ENCODE measurements at regions not wholly inside any gene's neighbourhood (a gene's known extent, or its start where the extent isn't known, plus 50 kb on each side); places are given as distances from the start of the nearest gene placed in this dataset.

GRCh38 chr10:78785066-78785465, 283.7 kb upstream of the ZMIZ1 start:
- H3K4me3 Mint-ChIP-seq (ENCODE audit: unreplicated experiment): no peak overlapping the region
- TF ChIP-seq CTCF (IDR thresholded peaks at IDR 0.05; ENCODE audit: partially characterized antibody, unreplicated experiment): no peak

GRCh38 chr10:78785991-78786390, 282.8 kb upstream of the ZMIZ1 start:
- Mint-ChIP-seq H3K27me3 (ENCODE audit: unreplicated experiment) (no peaks in the 10 kb centered on the region), H3K27ac (ENCODE audit: unreplicated experiment) (no peak overlapping the region), H3K36me3 (ENCODE audit: unreplicated experiment) (peaks cover 10% of the 10 kb centered on the region), H3K4me1 (ENCODE audit: low read depth, unreplicated experiment) (peaks cover 3% of the 10 kb centered on the region), H3K4me3 (ENCODE audit: unreplicated experiment) (no peak overlapping the region), H3K9me3 (ENCODE audit: unreplicated experiment) (no peaks in the 10 kb centered on the region)
- DNase-seq: no peak
- TF ChIP-seq CTCF (IDR thresholded peaks at IDR 0.05; ENCODE audit: partially characterized antibody, unreplicated experiment): no peak

More at GRCh38 chr10:78785066-78785465, 283.7 kb upstream of the ZMIZ1 start:
- no peaks in the 10 kb centered on the region for H3K9me3 Mint-ChIP-seq (ENCODE audit: unreplicated experiment)
- DNase-seq: no peak
- no peaks in the 10 kb centered on the region for H3K27me3 Mint-ChIP-seq (ENCODE audit: unreplicated experiment)
- peaks cover 3% of the 10 kb centered on the region for H3K4me1 Mint-ChIP-seq (ENCODE audit: low read depth, unreplicated experiment)
- no peak overlapping the region for H3K27ac Mint-ChIP-seq (ENCODE audit: unreplicated experiment)
- peaks cover 10% of the 10 kb centered on the region for H3K36me3 Mint-ChIP-seq (ENCODE audit: unreplicated experiment)

DNA sequence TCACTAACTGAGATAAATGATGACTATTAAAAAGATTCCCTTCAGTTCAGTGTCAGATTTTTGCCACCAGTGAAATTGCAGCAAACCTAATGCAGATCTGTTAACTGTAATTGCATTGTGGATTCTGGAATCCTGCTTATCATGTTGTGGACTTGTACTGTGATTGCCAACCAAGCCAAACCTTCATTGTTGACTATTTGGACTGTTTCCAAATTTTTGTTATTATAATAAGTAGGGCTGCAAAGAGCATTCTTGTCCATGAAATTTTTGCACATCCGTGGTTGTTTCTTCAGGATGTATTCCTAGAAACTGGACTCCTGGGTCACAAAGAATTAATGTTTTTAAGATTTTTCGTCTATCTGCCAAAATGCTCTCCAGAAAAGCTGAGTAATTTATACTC, 281.6 kb upstream of the ZMIZ1 start:
- peaks cover 1% of the 10 kb centered on the region for H3K4me1 Mint-ChIP-seq (ENCODE audit: low read depth, unreplicated experiment)
- no peaks in the 10 kb centered on the region for H3K9me3 Mint-ChIP-seq (ENCODE audit: unreplicated experiment)
- no peak overlapping the region for H3K4me3 Mint-ChIP-seq (ENCODE audit: unreplicated experiment)
- H3K36me3 Mint-ChIP-seq (ENCODE audit: unreplicated experiment): peaks cover 10% of the 10 kb centered on the region
- no peak overlapping the region for H3K27ac Mint-ChIP-seq (ENCODE audit: unreplicated experiment)
- no peaks in the 10 kb centered on the region for H3K27me3 Mint-ChIP-seq (ENCODE audit: unreplicated experiment)
- no peak for TF ChIP-seq CTCF (IDR thresholded peaks at IDR 0.05; ENCODE audit: partially characterized antibody, unreplicated experiment)
- DNase-seq: no peak

DNA sequence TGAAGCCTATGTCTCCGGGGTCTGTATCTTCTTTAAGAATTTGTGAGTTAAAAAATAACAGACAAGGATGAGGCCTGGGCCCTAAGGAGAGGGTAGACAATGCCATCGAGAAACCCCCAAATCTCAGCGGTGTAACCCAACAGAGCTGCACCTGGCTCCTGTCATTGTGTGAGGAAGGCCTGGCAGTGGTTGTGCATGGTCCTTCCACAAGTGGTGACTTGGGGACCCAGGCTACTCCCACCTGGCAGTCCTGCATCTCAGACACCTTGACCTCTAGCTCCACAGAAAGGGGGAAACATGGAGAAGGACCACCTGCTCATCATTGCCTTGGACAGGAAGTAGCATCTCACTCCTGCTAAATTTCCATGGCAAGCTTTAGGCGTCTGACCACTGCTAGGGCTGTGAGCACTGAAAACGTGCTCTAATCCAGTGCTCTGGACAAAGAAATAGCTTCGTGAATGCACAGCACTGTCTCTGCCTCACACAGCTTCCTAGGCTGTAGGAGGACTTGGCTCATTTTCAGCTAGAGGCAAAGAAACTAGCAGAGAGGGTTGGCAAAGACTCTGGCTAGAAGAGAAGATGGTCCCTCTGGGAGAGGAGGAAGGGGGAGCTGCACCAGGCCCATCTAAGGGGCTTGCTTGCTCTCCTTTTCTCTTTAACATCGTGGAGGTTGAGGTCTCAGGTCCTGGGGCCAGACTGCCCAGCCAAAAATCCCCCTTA, 273.9 kb upstream of the ZMIZ1 start:
- DNase-seq: no peak
- Mint-ChIP-seq H3K4me1 (ENCODE audit: low read depth, unreplicated experiment) (no peaks in the 10 kb centered on the region), H3K27ac (ENCODE audit: unreplicated experiment) (no peak overlapping the region), H3K4me3 (ENCODE audit: unreplicated experiment) (no peak overlapping the region), H3K9me3 (ENCODE audit: unreplicated experiment) (peaks cover 2% of the 10 kb centered on the region), H3K27me3 (ENCODE audit: unreplicated experiment) (no peaks in the 10 kb centered on the region), H3K36me3 (ENCODE audit: unreplicated experiment) (peaks cover 5% of the 10 kb centered on the region)
- no peak for TF ChIP-seq CTCF (IDR thresholded peaks at IDR 0.05; ENCODE audit: partially characterized antibody, unreplicated experiment)

DNA sequence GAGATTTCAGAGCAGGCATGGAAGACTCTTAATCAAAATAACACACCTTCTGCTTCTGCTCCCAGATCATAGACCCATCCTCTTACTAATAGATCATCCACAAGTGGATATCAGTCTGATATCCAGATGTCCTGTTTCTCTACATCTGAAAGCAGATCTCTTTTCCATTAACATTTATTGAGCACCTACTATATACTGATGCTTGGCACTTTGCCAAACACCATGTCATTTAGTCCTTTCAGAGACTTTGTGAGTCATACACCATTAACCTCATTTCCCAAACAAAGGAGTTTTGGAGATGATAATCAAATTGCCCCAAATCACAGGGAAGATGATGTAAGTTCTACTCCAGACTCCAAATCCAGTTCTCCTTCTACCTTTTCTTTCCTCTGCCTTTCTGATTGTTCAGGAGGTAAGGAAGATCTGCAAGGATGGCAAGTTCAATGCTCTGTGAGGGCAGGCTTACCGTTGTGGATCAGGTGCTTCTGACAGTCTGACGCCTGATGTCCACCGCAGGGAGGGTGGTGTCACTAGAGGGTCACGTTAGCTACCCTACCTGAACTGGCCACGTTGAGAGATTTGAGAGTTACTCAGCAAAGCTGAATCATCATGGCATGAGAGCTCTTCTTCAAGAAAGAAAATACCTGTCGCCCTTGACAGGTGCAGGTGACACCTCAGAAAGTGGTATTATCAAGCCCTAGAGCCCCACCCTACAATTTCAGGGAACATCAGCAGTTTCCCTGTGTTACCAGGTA, 269.6 kb upstream of the ZMIZ1 start:
- Mint-ChIP-seq H3K9me3 (ENCODE audit: unreplicated experiment) (peaks cover 4% of the 10 kb centered on the region), H3K4me1 (ENCODE audit: low read depth, unreplicated experiment) (peaks cover 13% of the 10 kb centered on the region), H3K36me3 (ENCODE audit: unreplicated experiment) (no peaks in the 10 kb centered on the region), H3K4me3 (ENCODE audit: unreplicated experiment) (no peak overlapping the region), H3K27me3 (ENCODE audit: unreplicated experiment) (peaks cover 8% of the 10 kb centered on the region), H3K27ac (ENCODE audit: unreplicated experiment) (no peak overlapping the region)
- no peak for DNase-seq
- no peak for TF ChIP-seq CTCF (IDR thresholded peaks at IDR 0.05; ENCODE audit: partially characterized antibody, unreplicated experiment)
